Large intestine (tissue), 3 donors: ENCODE measurements at regions not wholly inside any gene's neighbourhood (a gene's known extent, or its start where the extent isn't known, plus 50 kb on each side); places are given as distances from the start of the nearest gene placed in this dataset.

Experiments
- DNase-seq, 2 donors: peaks; one replicate each; pipeline versions ENCODE4 v3.0.0 to v3.0.0-alpha.2; 2013
- H3K27ac ChIP-seq: one replicate; pipeline ENCODE4 v1.5.1; 2013; ENCODE audit warnings: low read length
- H3K27me3 ChIP-seq: 2 replicates; pipeline ENCODE4 v1.6.1; 2013; ENCODE audit warnings: low read length; ENCODE audit not compliant: control insufficient read depth, insufficient read depth
- H3K36me3 ChIP-seq: 2 replicates; pipeline ENCODE4 v1.6.1; 2013; ENCODE audit warnings: low read length; ENCODE audit not compliant: control insufficient read depth, insufficient read depth
- H3K4me1 ChIP-seq: one replicate; pipeline ENCODE4 v1.6.1; 2013; ENCODE audit warnings: low read length; ENCODE audit not compliant: control insufficient read depth, insufficient read depth
- H3K4me3 ChIP-seq: one replicate; pipeline ENCODE4 v1.5.1; 2013; ENCODE audit warnings: low read length
- H3K9me3 ChIP-seq: one replicate; pipeline ENCODE4 v1.6.1; 2013; ENCODE audit warnings: mild to moderate bottlenecking, low read depth, low read length, moderate library complexity; ENCODE audit not compliant: control insufficient read depth
- WGBS: methylation state at CpG from one replicate; pipeline ENCODE4 v1.1.5; 2013; ENCODE audit warnings: low lambda C conversion rate; ENCODE audit not compliant: insufficient coverage; 5-methylcytosine and 5-hydroxymethylcytosine counted together

GRCh38 chr3:164235289-164236028 is 842.8 kb downstream of the SI start:
- Histone ChIP-seq H3K4me1 (no peaks in the 10 kb centered on the region), H3K9me3 (no peaks in the 10 kb centered on the region), H3K36me3 (no peaks in the 10 kb centered on the region), H3K27ac (no peak overlapping the region), H3K4me3 (no peak overlapping the region), H3K27me3 (no peaks in the 10 kb centered on the region)
- WGBS = 85% methylated on average over 4 of the region's 4 CpGs
- no peak for DNase-seq

- no peak overlapping the region for H3K4me3 ChIP-seq
- H3K36me3 ChIP-seq = no peaks in the 10 kb centered on the region
- H3K4me1 ChIP-seq = no peaks in the 10 kb centered on the region
- no CpG with 5 or more reads among the region's 2 CpGs for WGBS
- no peaks in the 10 kb centered on the region for H3K27me3 ChIP-seq
- DNase-seq = no peak
- H3K27ac ChIP-seq = no peak overlapping the region
- H3K9me3 ChIP-seq = no peaks in the 10 kb centered on the region
Observed at GRCh38 chr3:164233951-164234350, 844.3 kb downstream of the SI start.

DNA sequence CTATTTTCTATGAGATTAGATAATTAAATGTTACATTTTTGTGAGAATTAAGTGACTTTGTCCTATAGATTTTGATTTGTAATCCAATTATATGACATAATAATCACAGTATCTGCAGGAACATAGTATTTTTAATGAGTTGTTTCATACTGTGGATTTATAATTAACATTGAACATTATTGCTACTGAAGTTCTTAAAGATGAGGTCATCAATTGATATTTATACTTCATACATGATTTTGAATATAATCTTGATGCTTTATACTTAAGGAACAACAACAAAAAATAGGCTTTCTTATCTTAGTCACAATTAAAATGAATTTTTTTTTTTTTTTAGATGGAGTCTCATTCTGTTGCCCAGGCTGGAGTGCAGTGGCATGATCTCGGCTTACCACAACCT is 846.6 kb downstream of the SI start:
- Histone ChIP-seq H3K9me3 (no peaks in the 10 kb centered on the region), H3K27ac (no peak overlapping the region), H3K4me3 (no peak overlapping the region), H3K27me3 (no peaks in the 10 kb centered on the region), H3K4me1 (no peaks in the 10 kb centered on the region), H3K36me3 (no peaks in the 10 kb centered on the region)
- DNase-seq = no peak
- WGBS = no CpG with 5 or more reads among the region's 1 CpG

GRCh38 chr3:164230385-164231094 is 847.8 kb downstream of the SI start:
- H3K4me1 ChIP-seq = no peaks in the 10 kb centered on the region
- H3K27me3 ChIP-seq = no peaks in the 10 kb centered on the region
- no peak overlapping the region for H3K4me3 ChIP-seq
- WGBS = no CpG with 5 or more reads among the region's 3 CpGs
- no peak overlapping the region for H3K27ac ChIP-seq
- DNase-seq = no peak
- H3K36me3 ChIP-seq = no peaks in the 10 kb centered on the region
- no peaks in the 10 kb centered on the region for H3K9me3 ChIP-seq

GRCh38 chr3:164224126-164224525 is 854.2 kb downstream of the SI start:
- no CpG with 5 or more reads among the region's 1 CpG for WGBS

DNA sequence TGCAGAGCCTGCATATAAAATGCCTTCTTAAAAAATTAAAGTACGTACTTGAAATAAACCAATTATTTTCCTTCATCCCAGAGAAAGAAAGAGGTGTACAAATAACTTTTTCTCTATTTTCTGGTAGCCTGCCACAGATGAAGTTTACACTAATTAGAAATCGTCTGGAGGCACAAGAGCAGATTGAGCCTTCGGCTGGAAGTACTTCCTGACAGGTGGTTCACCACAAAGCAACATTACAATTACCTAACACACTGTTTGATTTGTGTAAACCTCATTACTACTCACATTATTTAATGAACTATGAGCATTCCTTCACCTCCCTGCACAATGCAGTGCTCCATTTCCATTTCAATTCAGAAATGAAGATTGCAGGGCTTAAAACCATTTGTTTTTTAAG is 856.1 kb downstream of the SI start:
- no peaks in the 10 kb centered on the region for H3K9me3 ChIP-seq
- no peaks in the 10 kb centered on the region for H3K27me3 ChIP-seq
- no peak overlapping the region for H3K27ac ChIP-seq
- H3K4me3 ChIP-seq = no peak overlapping the region
- 67% methylated on average over 2 of the region's 3 CpGs for WGBS
- no peak for DNase-seq
- H3K36me3 ChIP-seq = no peaks in the 10 kb centered on the region
- no peaks in the 10 kb centered on the region for H3K4me1 ChIP-seq

More at GRCh38 chr3:164224126-164224525, 854.2 kb downstream of the SI start:
- H3K36me3 ChIP-seq = no peaks in the 10 kb centered on the region
- H3K4me3 ChIP-seq = no peak overlapping the region
- H3K4me1 ChIP-seq = no peaks in the 10 kb centered on the region
- no peaks in the 10 kb centered on the region for H3K9me3 ChIP-seq
- no peak for DNase-seq
- H3K27ac ChIP-seq = no peak overlapping the region
- H3K27me3 ChIP-seq = no peaks in the 10 kb centered on the region

GRCh38 chr3:164221297-164221696 is 857.0 kb downstream of the SI start:
- H3K9me3 ChIP-seq = no peaks in the 10 kb centered on the region
- WGBS = no CpG with 5 or more reads among the region's 1 CpG
- H3K27me3 ChIP-seq = no peaks in the 10 kb centered on the region
- no peaks in the 10 kb centered on the region for H3K4me1 ChIP-seq
- DNase-seq = no peak
- no peaks in the 10 kb centered on the region for H3K36me3 ChIP-seq
- H3K27ac ChIP-seq = no peak overlapping the region
- H3K4me3 ChIP-seq = no peak overlapping the region

GRCh38 chr3:164209363-164209762 is 868.9 kb downstream of the SI start:
- Histone ChIP-seq H3K9me3 (no peaks in the 10 kb centered on the region), H3K4me1 (no peaks in the 10 kb centered on the region), H3K4me3 (no peak overlapping the region), H3K27me3 (no peaks in the 10 kb centered on the region), H3K36me3 (no peaks in the 10 kb centered on the region), H3K27ac (no peak overlapping the region)
- DNase-seq = no peak
- no CpG with 5 or more reads among the region's 1 CpG for WGBS

- Histone ChIP-seq H3K9me3 (no peaks in the 10 kb centered on the region), H3K4me1 (no peaks in the 10 kb centered on the region), H3K27ac (no peak overlapping the region), H3K27me3 (no peaks in the 10 kb centered on the region), H3K4me3 (no peak overlapping the region), H3K36me3 (no peaks in the 10 kb centered on the region)
- no peak for DNase-seq
- no CpG with 5 or more reads among the region's 2 CpGs for whole genome bisulfite sequencing
Observed at GRCh38 chr3:164208821-164209220, 869.5 kb downstream of the SI start.

- Histone ChIP-seq H3K4me3 (no peak overlapping the region), H3K27me3 (no peaks in the 10 kb centered on the region), H3K36me3 (no peaks in the 10 kb centered on the region), H3K27ac (no peak overlapping the region), H3K4me1 (no peaks in the 10 kb centered on the region), H3K9me3 (no peaks in the 10 kb centered on the region)
- whole genome bisulfite sequencing = no CpG with 5 or more reads among the region's 2 CpGs
- no peak for DNase-seq
Observed at GRCh38 chr3:164208048-164208447, 870.2 kb downstream of the SI start.
